Thoracic aorta (tissue), 2 donors: ENCODE measurements at regions not wholly inside any gene's neighbourhood (a gene's known extent, or its start where the extent isn't known, plus 50 kb on each side); places are given as distances from the start of the nearest gene placed in this dataset.

Source experiments
- ATAC-seq: fragments of 150-250 bp; one replicate; pipeline ENCODE4 v1.8.0; 2017; ENCODE audit warnings: low read depth; ENCODE audit not compliant: insufficient number of reproducible peaks, low FRiP score
- DNase-seq: peaks from one replicate; pipeline ENCODE4 v3.0.0-alpha.2; 2020; ENCODE audit warnings: low spot score
- H3K27ac ChIP-seq, 2 donors: fragments of 200-600 bp; sonication (generic); 1 replicate in 1 of 2; 2 replicates in 1 of 2; pipeline ENCODE4 v1.5.1; 2016; ENCODE audit warnings: mild to moderate bottlenecking in 2 of 2, moderate library complexity in 2 of 2
- H3K27me3 ChIP-seq: fragments of 200-600 bp; sonication (generic); replicated peaks from 2 replicates; pipeline ENCODE4 v1.6.0; 2016; ENCODE audit warnings: mild to moderate bottlenecking; ENCODE audit not compliant: insufficient read depth
- H3K36me3 ChIP-seq: fragments of 200-600 bp; sonication (generic); one replicate; pipeline ENCODE4 v1.5.1; 2016
- H3K4me1 ChIP-seq, 2 donors: fragments of 200-600 bp; sonication (generic); 1 replicate in 1 of 2; 2 replicates in 1 of 2; pipeline versions ENCODE4 v1.5.1 to v1.6.0; 2016; ENCODE audit warnings: low read depth in 2 of 2, mild to moderate bottlenecking in 1 of 2; ENCODE audit not compliant: control insufficient read depth in 1 of 2
- H3K4me3 ChIP-seq: fragments of 200-600 bp; sonication (generic); 2 replicates; pipeline ENCODE4 v1.5.1; 2016; ENCODE audit warnings: mild to moderate bottlenecking
- H3K9me3 ChIP-seq: fragments of 200-600 bp; sonication (generic); 2 replicates; pipeline ENCODE4 v1.5.1; 2016
- TF ChIP-seq, protein P1 (sequence below): fragments of 200-600 bp; sonication (generic); IDR thresholded peaks from one replicate; pipeline ENCODE4 v1.5.1; 2019; ENCODE audit warnings: antibody characterized with exemption

GRCh38 chr11:109093354-109093753 is 328.6 kb upstream of the C11orf87 start:
- Histone ChIP-seq H3K27ac (no peak overlapping the region), H3K4me3 (no peak overlapping the region), H3K4me1 (no peaks in the 10 kb centered on the region), H3K9me3 (no peaks in the 10 kb centered on the region), H3K36me3 (no peaks in the 10 kb centered on the region), H3K27me3 (no peaks in the 10 kb centered on the region)
- ATAC-seq (no peak), DNase-seq (no peak)
- TF ChIP-seq, protein P1, sequence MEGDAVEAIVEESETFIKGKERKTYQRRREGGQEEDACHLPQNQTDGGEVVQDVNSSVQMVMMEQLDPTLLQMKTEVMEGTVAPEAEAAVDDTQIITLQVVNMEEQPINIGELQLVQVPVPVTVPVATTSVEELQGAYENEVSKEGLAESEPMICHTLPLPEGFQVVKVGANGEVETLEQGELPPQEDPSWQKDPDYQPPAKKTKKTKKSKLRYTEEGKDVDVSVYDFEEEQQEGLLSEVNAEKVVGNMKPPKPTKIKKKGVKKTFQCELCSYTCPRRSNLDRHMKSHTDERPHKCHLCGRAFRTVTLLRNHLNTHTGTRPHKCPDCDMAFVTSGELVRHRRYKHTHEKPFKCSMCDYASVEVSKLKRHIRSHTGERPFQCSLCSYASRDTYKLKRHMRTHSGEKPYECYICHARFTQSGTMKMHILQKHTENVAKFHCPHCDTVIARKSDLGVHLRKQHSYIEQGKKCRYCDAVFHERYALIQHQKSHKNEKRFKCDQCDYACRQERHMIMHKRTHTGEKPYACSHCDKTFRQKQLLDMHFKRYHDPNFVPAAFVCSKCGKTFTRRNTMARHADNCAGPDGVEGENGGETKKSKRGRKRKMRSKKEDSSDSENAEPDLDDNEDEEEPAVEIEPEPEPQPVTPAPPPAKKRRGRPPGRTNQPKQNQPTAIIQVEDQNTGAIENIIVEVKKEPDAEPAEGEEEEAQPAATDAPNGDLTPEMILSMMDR: no peak

DNA sequence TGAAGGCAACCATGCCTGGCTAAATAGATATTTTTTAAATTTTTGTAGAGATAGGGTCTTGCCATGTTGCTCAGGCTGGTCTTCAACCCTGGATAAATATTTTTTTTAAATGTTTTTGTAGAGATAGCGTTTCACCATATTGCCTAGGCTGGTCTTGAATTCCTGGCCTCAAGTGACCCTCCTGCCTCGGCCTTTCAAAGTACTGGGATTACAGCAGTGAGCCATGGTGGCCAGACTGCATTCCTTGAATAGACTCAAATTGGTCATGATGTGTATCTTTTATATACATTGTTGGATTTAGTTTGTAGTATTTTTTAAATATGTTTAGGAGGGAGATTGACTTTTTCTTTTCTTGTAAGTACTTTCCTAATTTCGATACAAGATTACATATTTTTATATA is 325.7 kb upstream of the C11orf87 start:
- H3K4me3 ChIP-seq: no peak overlapping the region
- DNase-seq (no peak), ATAC-seq (no peak)
- no peak overlapping the region for H3K27ac ChIP-seq
- TF ChIP-seq, protein P1: no peak
- no peaks in the 10 kb centered on the region for H3K4me1 ChIP-seq
- no peaks in the 10 kb centered on the region for H3K9me3 ChIP-seq
- H3K27me3 ChIP-seq: no peaks in the 10 kb centered on the region
- no peaks in the 10 kb centered on the region for H3K36me3 ChIP-seq

- no peaks in the 10 kb centered on the region for H3K4me1 ChIP-seq
- no peak overlapping the region for H3K27ac ChIP-seq
- no peak for ATAC-seq
- H3K27me3 ChIP-seq: no peaks in the 10 kb centered on the region
- no peaks in the 10 kb centered on the region for H3K36me3 ChIP-seq
- DNase-seq: no peak
- no peak overlapping the region for H3K4me3 ChIP-seq
- no peaks in the 10 kb centered on the region for H3K9me3 ChIP-seq
- TF ChIP-seq, protein P1: no peak
Observed at GRCh38 chr11:109106151-109106906, 315.7 kb upstream of the C11orf87 start.

GRCh38 chr11:109109150-109109549 is 312.8 kb upstream of the C11orf87 start:
- no peak overlapping the region for H3K4me3 ChIP-seq
- H3K27me3 ChIP-seq: no peaks in the 10 kb centered on the region
- TF ChIP-seq, protein P1: no peak
- DNase-seq (no peak), ATAC-seq (no peak)
- no peaks in the 10 kb centered on the region for H3K36me3 ChIP-seq
- no peaks in the 10 kb centered on the region for H3K9me3 ChIP-seq
- no peak overlapping the region for H3K27ac ChIP-seq
- H3K4me1 ChIP-seq: peaks cover 0 to 10% of the 10 kb centered on the region in 2 donors

DNA sequence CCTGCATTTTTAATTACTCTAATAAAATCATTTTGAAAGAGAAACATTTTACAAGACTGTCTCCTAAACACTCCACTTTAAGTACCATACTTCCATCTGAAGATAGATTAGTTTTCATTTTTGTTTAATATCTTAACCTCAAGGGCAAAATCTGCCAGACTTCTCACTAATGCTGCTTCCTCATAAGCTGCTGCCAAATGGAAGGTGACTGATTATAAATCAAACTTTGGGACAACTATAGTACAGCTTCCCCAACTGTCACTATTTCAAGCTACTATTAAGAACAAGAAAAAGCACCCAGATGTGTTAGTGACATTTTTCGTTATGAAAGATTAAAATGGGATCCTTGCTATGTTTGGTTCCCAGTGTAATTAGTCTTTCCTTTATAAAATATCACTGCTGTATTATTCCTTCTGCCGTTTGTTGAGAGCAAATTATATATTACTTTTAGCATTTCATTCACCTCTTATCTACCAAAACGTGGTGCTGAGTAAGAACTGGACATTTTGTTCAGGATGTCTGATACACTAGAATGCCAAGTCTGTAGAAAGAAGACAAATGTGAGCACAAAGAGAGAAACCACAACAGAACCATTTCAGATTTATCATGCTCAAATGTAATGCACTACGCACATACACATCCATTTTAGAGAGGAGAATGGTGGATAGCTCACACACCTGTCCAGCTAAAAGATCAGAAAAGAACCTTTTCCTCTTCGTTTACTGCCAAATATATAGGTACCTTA is 312.2 kb upstream of the C11orf87 start:
- Histone ChIP-seq H3K9me3 (no peaks in the 10 kb centered on the region), H3K27ac (no peak overlapping the region), H3K4me3 (no peak overlapping the region), H3K4me1 (peaks cover 0 to 10% of the 10 kb centered on the region in 2 donors), H3K27me3 (no peaks in the 10 kb centered on the region), H3K36me3 (no peaks in the 10 kb centered on the region)
- TF ChIP-seq, protein P1: no peak
- DNase-seq: no peak
- ATAC-seq: no peak
